HepG2 (cell line): ENCODE measurements at regions not wholly inside any gene's neighbourhood (a gene's known extent, or its start where the extent isn't known, plus 50 kb on each side); places are given as distances from the start of the nearest gene placed in this dataset.

ENCODE experiments used
- ATAC-seq: fragments of 200-7000 bp; cut with Tn5 transposase; 3 replicates; pipeline ENCODE4 v1.9.1; 2020; ENCODE audit warnings: mild to moderate bottlenecking, moderate library complexity
- BruUV-seq: library from RNA; stranded (reverse); fragments of 400-500 nt; replicated peaks from 2 replicates; lab custom pipeline; 2021; lab: Mats Ljungman, UMichigan
- CTCF ChIA-PET: fragments of 300-600 bp; formaldehyde crosslinking; extraction: SDS; loops from one replicate; lab custom pipeline; 2021; ENCODE audit warnings: low total read pairs, inconsistent platforms, low intra/inter-chr PET ratio; lab: Yijun Ruan, JAX
- POLR2A ChIA-PET: fragments of 350-600 bp; sonication (Branson Sonifier 250); formaldehyde crosslinking; loops from one replicate; lab custom pipeline; 2020; ENCODE audit warnings: antibody characterized with exemption, inconsistent platforms; lab: Yijun Ruan, JAX
- DNase-seq: peaks from one replicate; pipeline ENCODE4 v3.0.0-alpha.2; 2015; ENCODE audit warnings: low spot score
- FAIRE-seq: peaks from 3 replicates; lab custom pipeline; 2011; peaks lifted over from hg19 to GRCh38; lab: Jason Lieb, UNC
- H2AFZ ChIP-seq: one replicate; pipeline ENCODE4 v1.6.1; 2011; ENCODE audit warnings: low read length, inconsistent platforms
- H3K27ac ChIP-seq: fragments of 300-600 bp; 3 replicates; pipeline ENCODE4 v1.8.0; 2011; ENCODE audit warnings: mixed run types, mild to moderate bottlenecking, mixed read lengths, low read length, inconsistent platforms; ENCODE audit not compliant: insufficient read depth; ENCODE audit errors: extremely low read length
- H3K27me3 ChIP-seq, 2 experiments: fragments of 200-600 bp in 1 of 2; 2 replicates in 1 of 2; 3 replicates in 1 of 2; pipeline versions ENCODE4 v1.6.0 to v1.8.0; 2011; ENCODE audit warnings: low read length in 2 of 2, mild to moderate bottlenecking in 2 of 2, moderate library complexity in 2 of 2, inconsistent platforms in 1 of 2; ENCODE audit not compliant: insufficient read depth in 2 of 2, control insufficient read depth in 1 of 2
- H3K36me3 ChIP-seq, 2 experiments: fragments of 200-600 bp in 1 of 2; replicated peaks in 1 of 2; 2 replicates in 1 of 2; 3 replicates in 1 of 2; pipeline versions ENCODE4 v1.5.1 to v1.8.0; 2011; ENCODE audit warnings: low read length in 2 of 2, inconsistent platforms in 1 of 2; ENCODE audit not compliant: insufficient read depth in 2 of 2, control insufficient read depth in 1 of 2
- H3K4me1 ChIP-seq: 2 replicates; pipeline ENCODE4 v1.5.1; 2012; ENCODE audit warnings: low read length, inconsistent platforms; ENCODE audit not compliant: insufficient read depth
- H3K4me2 ChIP-seq: 2 replicates; pipeline ENCODE4 v1.6.0; 2011; ENCODE audit warnings: low read depth, low read length, inconsistent platforms
- H3K4me3 ChIP-seq, 3 experiments: fragments of 200-600 bp in 1 of 3; sonication (generic), shearing (Covaris generic) in 1 of 3; replicated peaks in 1 of 3; 2 replicates each; pipeline ENCODE4 v1.5.1; 2011 to 2016; ENCODE audit warnings: low read length in 3 of 3, inconsistent platforms in 2 of 3, low read depth in 2 of 3, mild to moderate bottlenecking in 2 of 3, control low read depth in 1 of 3, mixed read lengths in 1 of 3; ENCODE audit not compliant: insufficient read depth in 1 of 3
- H3K79me2 ChIP-seq: one replicate; pipeline ENCODE4 v1.6.1; 2011; ENCODE audit warnings: low read length, inconsistent platforms; ENCODE audit not compliant: insufficient read depth
- H3K9ac ChIP-seq: 2 replicates; pipeline ENCODE4 v1.6.0; 2011; ENCODE audit warnings: mild to moderate bottlenecking, low read depth, low read length, inconsistent platforms; ENCODE audit not compliant: insufficient read depth
- H3K9me3 ChIP-seq: 2 replicates; pipeline ENCODE4 v1.5.1; 2012; ENCODE audit warnings: mild to moderate bottlenecking, low read length
- H4K20me1 ChIP-seq: 2 replicates; pipeline ENCODE4 v1.6.0; 2011; ENCODE audit warnings: inconsistent platforms, mild to moderate bottlenecking, low read length, moderate library complexity; ENCODE audit not compliant: insufficient read depth
- AHR ChIP-seq: IDR thresholded peaks from 2 replicates; pipeline ENCODE4 v1.6.1; 2018; ENCODE audit warnings: missing genetic modification reagents, missing compliant biosample characterization
- ATM ChIP-seq: fragments of 450-650 bp; IDR thresholded peaks from 2 replicates; pipeline ENCODE4 v1.7.1; 2017; ENCODE audit warnings: mild to moderate bottlenecking, borderline replicate concordance
- CHD2 ChIP-seq: IDR thresholded peaks from 2 replicates; pipeline ENCODE4 v1.6.1; 2011; ENCODE audit warnings: low read depth, low read length, improper control_type of control experiment
- CREBL2 ChIP-seq: sonication (generic); formaldehyde crosslinking; IDR thresholded peaks from 2 replicates; pipeline ENCODE4 v1.8.1; 2023; ENCODE audit warnings: missing genetic modification reagents, mild to moderate bottlenecking, borderline replicate concordance
- CSRNP1 ChIP-seq: sonication (generic); formaldehyde crosslinking; IDR thresholded peaks from 2 replicates; pipeline ENCODE4 v1.8.1; 2023; ENCODE audit warnings: mild to moderate bottlenecking, missing genetic modification reagents
- FOXK1 ChIP-seq: sonication (generic); formaldehyde crosslinking; IDR thresholded peaks from 2 replicates; pipeline ENCODE4 v1.4.0; 2020; ENCODE audit warnings: low read depth, missing genetic modification reagents, borderline replicate concordance
- HIC2 ChIP-seq: sonication (generic); formaldehyde crosslinking; IDR thresholded peaks from 2 replicates; pipeline ENCODE4 v1.9.0; 2022; ENCODE audit warnings: low read depth, missing genetic modification reagents
- NFE2L2 ChIP-seq: fragments of 150-350 bp; IDR thresholded peaks from 2 replicates; pipeline ENCODE4 v1.6.1; 2014; ENCODE audit warnings: low read length
- NFIC ChIP-seq: IDR thresholded peaks from 2 replicates; pipeline ENCODE4 v1.6.1; 2012; ENCODE audit warnings: mild to moderate bottlenecking, low read length, inconsistent platforms
- PHF5A ChIP-seq: IDR thresholded peaks from one replicate; pipeline ENCODE4 v1.6.1; 2018; ENCODE audit warnings: low read depth, missing genetic modification reagents; ENCODE audit not compliant: unreplicated experiment
- ZNF24 ChIP-seq: fragments of 450-650 bp; IDR thresholded peaks from 2 replicates; pipeline ENCODE4 v1.6.1; 2017; ENCODE audit warnings: antibody characterized with exemption, mild to moderate bottlenecking
- ZNF33A ChIP-seq: sonication (generic); formaldehyde crosslinking; IDR thresholded peaks from 2 replicates; pipeline ENCODE4 v1.5.1; 2020; ENCODE audit warnings: missing genetic modification reagents, mild to moderate bottlenecking, moderate library complexity, borderline replicate concordance
- ZNF607 ChIP-seq: sonication (generic); formaldehyde crosslinking; IDR thresholded peaks from 2 replicates; pipeline ENCODE4 v1.5.1; 2020; ENCODE audit warnings: missing genetic modification reagents, mild to moderate bottlenecking, borderline replicate concordance
- ZNF768 ChIP-seq: sonication (generic); formaldehyde crosslinking; IDR thresholded peaks from 2 replicates; pipeline ENCODE4 v1.4.0; 2020; ENCODE audit warnings: missing genetic modification reagents
- ZSCAN22 ChIP-seq: sonication (generic); formaldehyde crosslinking; IDR thresholded peaks from 2 replicates; pipeline ENCODE4 v1.4.0; 2020; ENCODE audit warnings: mild to moderate bottlenecking, missing genetic modification reagents
- WGBS: methylation state at CpG from one replicate; pipeline ENCODE4 v1.1.6; 2017; ENCODE audit warnings: low lambda C conversion rate; 5-methylcytosine and 5-hydroxymethylcytosine counted together
- in situ Hi-C: cut with HindIII; loops from 2 replicates; pipeline ENCODE4 v1.10.0; 2017; ENCODE audit warnings: low pct_unique_long_range_greater_than_20kb; ENCODE audit not compliant: extremely low pct_ligation_motif_present
- intact Hi-C: fragments of 100-400 bp; cut with micrococcal nuclease; formaldehyde crosslinking; loops from one replicate; pipeline ENCODE4 v1.10.0; 2022; ENCODE audit not compliant: unreplicated experiment

GRCh38 chr13:18959996-18960395, 221.6 kb downstream of the TUBA3C start (continued):
- TF ChIP-seq AHR (CRISPR knock-in tag) (no peak), CSRNP1 (CRISPR knock-in tag) (no peak)

GRCh38 chr13:18959229-18959628, 222.4 kb downstream of the TUBA3C start:
- WGBS = no CpG with 5 or more reads among the region's 2 CpGs
- TF ChIP-seq ZNF33A (CRISPR knock-in tag) = no peak
- TF ChIP-seq PHF5A (CRISPR knock-in tag) = no peak
- TF ChIP-seq FOXK1 (CRISPR knock-in tag) = no peak
- no peak for TF ChIP-seq ATM
- no peak for TF ChIP-seq NFIC
- TF ChIP-seq NFE2L2 = no peak
- no peak for TF ChIP-seq ZNF768 (CRISPR knock-in tag)
- TF ChIP-seq ZNF607 (CRISPR knock-in tag) = no peak
- no peak for TF ChIP-seq ZSCAN22 (CRISPR knock-in tag)
- TF ChIP-seq CHD2 = no peak
- no peak for TF ChIP-seq CREBL2 (CRISPR knock-in tag)
- no peak for TF ChIP-seq ZNF24
- no peak for TF ChIP-seq HIC2 (CRISPR knock-in tag)
- CTCF ChIA-PET = no interaction called here
- Histone ChIP-seq H2AFZ (no peak overlapping the region), H3K4me3 (no peak overlapping the region), H3K4me2 (no peak overlapping the region), H3K4me1 (no peaks in the 10 kb centered on the region), H3K27ac (no peak overlapping the region), H3K36me3 (no peaks in the 10 kb centered on the region), H3K9ac (no peak overlapping the region), H3K9me3 (peaks cover 82% of the 10 kb centered on the region), H3K79me2 (no peaks in the 10 kb centered on the region), H4K20me1 (no peaks in the 10 kb centered on the region), H3K27me3 (no peaks in the 10 kb centered on the region)
- no peak for DNase-seq
- in situ Hi-C loops = no loop called here
- BruUV-seq = no TSS peak
- ATAC-seq = no peak
- FAIRE-seq = no peak
- POLR2A ChIA-PET = no interaction called here
- intact Hi-C loops = no loop called here
